A549 (cell line): ENCODE measurements at regions not wholly inside any gene's neighbourhood (a gene's known extent, or its start where the extent isn't known, plus 50 kb on each side); places are given as distances from the start of the nearest gene placed in this dataset.

Source experiments
- ATAC-seq, 2 experiments: fragments of 200-7000 bp in 1 of 2; fragments of >200 bp in 1 of 2; cut with Nextera tagmentation in 1 of 2; cut with Tn5 transposase in 1 of 2; 3 replicates each; pipeline versions ENCODE4 v1.8.0 to v1.9.1; 2018 to 2020; ENCODE audit warnings: mild to moderate bottlenecking in 1 of 2, moderate library complexity in 1 of 2
- CTCF ChIA-PET: fragments of 300-600 bp; sonication (Branson Sonifier 250); formaldehyde crosslinking; extraction: SDS; loops from one replicate; lab custom pipeline; 2021; ENCODE audit warnings: antibody characterized with exemption, inconsistent platforms; lab: Yijun Ruan, JAX
- POLR2A ChIA-PET: fragments of 350-600 bp; formaldehyde crosslinking; extraction: SDS; loops from one replicate; lab custom pipeline; 2021; ENCODE audit warnings: antibody characterized with exemption, inconsistent platforms; lab: Yijun Ruan, JAX
- DNase-seq, 2 experiments: peaks; one replicate each; pipeline versions ENCODE4 v3.0.0 to v3.0.0-alpha.2; 2011 to 2016; ENCODE audit warnings: low read depth in 1 of 2, low spot score in 1 of 2
- FAIRE-seq: peaks from 2 replicates; lab custom pipeline; 2011; peaks lifted over from hg19 to GRCh38; lab: Jason Lieb, UNC
- H3K27ac ChIP-seq, 2 experiments: fragments of >200 bp; sonication (Bioruptor Twin); formaldehyde crosslinking; 3 replicates each; pipeline ENCODE4 v1.5.1; 2016 to 2017
- H3K4me1 ChIP-seq: fragments of >200 bp; sonication (Bioruptor Twin); formaldehyde crosslinking; 3 replicates; pipeline ENCODE4 v1.6.1; 2016
- H3K4me2 ChIP-seq: fragments of >200 bp; sonication (Bioruptor Twin); formaldehyde crosslinking; 3 replicates; pipeline ENCODE4 v1.6.1; 2016
- H3K4me3 ChIP-seq: fragments of >200 bp; sonication (Bioruptor Twin); formaldehyde crosslinking; 3 replicates; pipeline ENCODE4 v1.5.1; 2016
- H3K9me3 ChIP-seq: fragments of >200 bp; sonication (Bioruptor Twin); formaldehyde crosslinking; 3 replicates; pipeline ENCODE4 v1.6.1; 2016
- CHD2 ChIP-seq: fragments of 150-350 bp; IDR thresholded peaks from 2 replicates; pipeline ENCODE4 v1.6.1; 2014; ENCODE audit warnings: low read length; ENCODE audit not compliant: partially characterized antibody
- CHD4 ChIP-seq: fragments of 200-600 bp; sonication (generic); IDR thresholded peaks from 2 replicates; pipeline ENCODE4 v1.6.1; 2016; ENCODE audit warnings: antibody characterized with exemption, mild to moderate bottlenecking, borderline replicate concordance
- CTCF ChIP-seq: fragments of >200 bp; sonication (Bioruptor Twin); formaldehyde crosslinking; IDR thresholded peaks from 3 replicates; pipeline ENCODE4 v1.5.1; 2016
- E2F6 ChIP-seq: IDR thresholded peaks from 2 replicates; pipeline ENCODE4 v1.6.1; 2012; ENCODE audit warnings: low read depth, borderline replicate concordance
- ELK1 ChIP-seq: fragments of 150-350 bp; IDR thresholded peaks from 2 replicates; pipeline ENCODE4 v1.6.1; 2014; ENCODE audit warnings: low read depth, mild to moderate bottlenecking, low read length
- ESRRA ChIP-seq: fragments of 150-350 bp; IDR thresholded peaks from 2 replicates; pipeline ENCODE4 v1.6.1; 2014; ENCODE audit warnings: mild to moderate bottlenecking, low read length, borderline replicate concordance
- FOSB ChIP-seq: fragments of 250-450 bp; sonication (Bioruptor Pico); IDR thresholded peaks from 2 replicates; pipeline ENCODE4 v1.5.0; 2020; ENCODE audit warnings: mild to moderate bottlenecking, moderate library complexity
- HES2 ChIP-seq: fragments of >200 bp; sonication (Bioruptor Twin); formaldehyde crosslinking; IDR thresholded peaks from 2 replicates; pipeline ENCODE4 v1.6.1; 2016
- HMGXB4 ChIP-seq: fragments of 250-450 bp; sonication (Bioruptor Pico); IDR thresholded peaks from 2 replicates; pipeline ENCODE4 v1.5.0; 2021; ENCODE audit warnings: mild to moderate bottlenecking, moderate library complexity, borderline replicate concordance
- HOXB13 ChIP-seq: fragments of 250-450 bp; sonication (Bioruptor Pico); IDR thresholded peaks from 2 replicates; pipeline ENCODE4 v1.5.0; 2020; ENCODE audit warnings: low read depth, mild to moderate bottlenecking, moderate library complexity
- HOXB5 ChIP-seq: fragments of 250-450 bp; sonication (Bioruptor Pico); IDR thresholded peaks from 2 replicates; pipeline ENCODE4 v1.5.0; 2020; ENCODE audit warnings: mild to moderate bottlenecking, moderate library complexity
- JUN ChIP-seq, 2 experiments: fragments of >200 bp; sonication (Bioruptor Twin); formaldehyde crosslinking; IDR thresholded peaks; 2 replicates in 1 of 2; 3 replicates in 1 of 2; pipeline ENCODE4 v1.6.1; 2016 to 2017
- NPAS2 ChIP-seq: fragments of 250-450 bp; sonication (Bioruptor Pico); IDR thresholded peaks from 2 replicates; pipeline ENCODE4 v1.8.0; 2022; ENCODE audit warnings: mild to moderate bottlenecking, moderate library complexity, borderline replicate concordance
- NR3C1 ChIP-seq: fragments of >200 bp; sonication (Bioruptor Twin); formaldehyde crosslinking; IDR thresholded peaks from 3 replicates; pipeline ENCODE4 v1.6.1; 2017
- PBX3 ChIP-seq: IDR thresholded peaks from 2 replicates; pipeline ENCODE4 v1.6.1; 2012
- POLR2A ChIP-seq: IDR thresholded peaks from 2 replicates; pipeline ENCODE4 v1.6.1; 2012; ENCODE audit warnings: mild to moderate bottlenecking, low read length
- POLR2AphosphoS2 ChIP-seq: conservative IDR thresholded peaks from 2 replicates; pipeline ENCODE4 v1.6.1; 2012; ENCODE audit warnings: low read length, improper control_type of control experiment, inconsistent platforms
- RAD21 ChIP-seq, 2 experiments: fragments of >200 bp in 1 of 2; sonication (Bioruptor Twin) in 1 of 2; formaldehyde crosslinking in 1 of 2; IDR thresholded peaks in 1 of 2; conservative IDR thresholded peaks in 1 of 2; 2 replicates in 1 of 2; 3 replicates in 1 of 2; pipeline ENCODE4 v1.6.1; 2012 to 2018; ENCODE audit warnings: inconsistent platforms in 1 of 2
- RFX5 ChIP-seq: fragments of 450-650 bp; IDR thresholded peaks from 2 replicates; pipeline ENCODE4 v1.7.1; 2014; ENCODE audit warnings: antibody characterized with exemption, mild to moderate bottlenecking, moderate library complexity
- RNF2 ChIP-seq: fragments of 200-600 bp; sonication (generic); IDR thresholded peaks from 2 replicates; pipeline ENCODE4 v1.6.1; 2016; ENCODE audit warnings: low read depth, mild to moderate bottlenecking, antibody characterized with exemption, moderate library complexity, borderline replicate concordance
- SMC3 ChIP-seq: fragments of >200 bp; sonication (Bioruptor Twin); formaldehyde crosslinking; IDR thresholded peaks from 3 replicates; pipeline ENCODE4 v1.6.1; 2018; ENCODE audit warnings: inconsistent platforms
- TP53 ChIP-seq: fragments of 250-450 bp; sonication (Bioruptor Pico); IDR thresholded peaks from 2 replicates; pipeline ENCODE4 v1.5.0; 2021; ENCODE audit warnings: mild to moderate bottlenecking, moderate library complexity
- ZNF302 ChIP-seq: fragments of 250-450 bp; sonication (Bioruptor Pico); IDR thresholded peaks from 2 replicates; pipeline ENCODE4 v1.9.0; 2021; ENCODE audit warnings: inconsistent platforms, mild to moderate bottlenecking, moderate library complexity
- WGBS: methylation state at CpG from one replicate; pipeline ENCODE4 v1.1.6; 2017; ENCODE audit errors: missing lambda C conversion rate; 5-methylcytosine and 5-hydroxymethylcytosine counted together

- CTCF ChIA-PET = interaction anchor here (1.0 to 6.7 kb wide), 2 partner anchors 92 to 119 kb away, joined by 5 to 90 read pairs; no protein-coding TSS in a partner anchor
Measured at GRCh38 chr1:91161749-91162148, 139.9 kb upstream of the ZNF644 start.

GRCh38 chr1:91161166-91161565 is 139.3 kb upstream of the ZNF644 start:
- DNase-seq (no peak), FAIRE-seq (no peak)
- Histone ChIP-seq H3K9me3 (no peaks in the 10 kb centered on the region), H3K4me2 (no peak overlapping the region), H3K4me1 (no peaks in the 10 kb centered on the region)
- WGBS = 86% methylated on average over 9 of the region's 9 CpGs
- no peak for TF ChIP-seq FOSB (CRISPR knock-in tag)
- TF ChIP-seq CTCF = no peak
- no peak for TF ChIP-seq ESRRA
- no peak for TF ChIP-seq PBX3
- TF ChIP-seq HES2 = no peak
- no peak for TF ChIP-seq RFX5
- TF ChIP-seq POLR2AphosphoS2 = no peak
- no peak for TF ChIP-seq CHD4
- TF ChIP-seq RAD21 (conservative IDR thresholded peaks at IDR 0.05 in 1 of 2, IDR thresholded peaks at IDR 0.05 in 1 of 2) = no peak
- TF ChIP-seq TP53 (CRISPR knock-in tag) = no peak
- no peak for TF ChIP-seq HMGXB4 (CRISPR knock-in tag)
- no peak for TF ChIP-seq POLR2A
- TF ChIP-seq RNF2 = no peak
- TF ChIP-seq HOXB5 (CRISPR knock-in tag) = no peak
- no peak for TF ChIP-seq ELK1
- TF ChIP-seq, all 56 proteins: peak for 0
- ChIA-PET CTCF (interaction anchor here (1.0 kb wide), 1 partner anchor 332 kb away, joined by 3 read pairs; no protein-coding TSS in a partner anchor), POLR2A (no interaction called here)
- Histone ChIP-seq H3K4me3 (no peak overlapping the region), H3K27ac (no peak overlapping the region)
- no peak for ATAC-seq

More at GRCh38 chr1:91161749-91162148, 139.9 kb upstream of the ZNF644 start:
- TF ChIP-seq NR3C1 = no peak
- no peak for TF ChIP-seq HMGXB4 (CRISPR knock-in tag)
- TF ChIP-seq E2F6 = no peak
- no peak for TF ChIP-seq JUN (IDR thresholded peaks at IDR 0.05)
- no peak for TF ChIP-seq SMC3
- no peak for TF ChIP-seq NPAS2
- TF ChIP-seq POLR2AphosphoS2 = no peak
- no peak for TF ChIP-seq CHD2
- TF ChIP-seq HOXB13 = no peak
- no peak for TF ChIP-seq ZNF302 (CRISPR knock-in tag)
- H3K4me3 ChIP-seq = no peak overlapping the region
- ATAC-seq (no peak), FAIRE-seq (no peak), DNase-seq (no peak)
- WGBS = 39% methylated on average over 4 of the region's 4 CpGs
- no peak overlapping the region for H3K4me2 ChIP-seq
- POLR2A ChIA-PET = no interaction called here
- H3K9me3 ChIP-seq = no peaks in the 10 kb centered on the region
- H3K4me1 ChIP-seq = no peaks in the 10 kb centered on the region
- no peak overlapping the region for H3K27ac ChIP-seq
